IMR-90 (cell line): ENCODE measurements at regions not wholly inside any gene's neighbourhood (a gene's known extent, or its start where the extent isn't known, plus 50 kb on each side); places are given as distances from the start of the nearest gene placed in this dataset.

Source experiments
- ATAC-seq: fragments of 200-7000 bp; cut with Tn5 transposase; 2 replicates; pipeline ENCODE4 v1.9.1; 2020; ENCODE audit warnings: low read depth, mild to moderate bottlenecking, moderate library complexity
- BruUV-seq: library from RNA; stranded (reverse); fragments of 400-500 nt; replicated peaks from 2 replicates; lab custom pipeline; 2021; lab: Mats Ljungman, UMichigan
- CTCF ChIA-PET: fragments of 300-600 bp; formaldehyde crosslinking; extraction: SDS; loops from one replicate; lab custom pipeline; 2021; ENCODE audit warnings: antibody characterized with exemption; lab: Yijun Ruan, JAX
- POLR2A ChIA-PET: fragments of 300-600 bp; sonication (Branson Sonifier 250); formaldehyde crosslinking; loops from one replicate; lab custom pipeline; 2022; ENCODE audit warnings: antibody characterized with exemption; ENCODE audit not compliant: unreplicated experiment; lab: Charles Lee
- DNase-seq: peaks from one replicate; pipeline ENCODE4 v3.0.0; 2013
- H2AFZ ChIP-seq: replicated peaks from 2 replicates; pipeline ENCODE3; 2013; ENCODE audit warnings: low read length, mild to moderate bottlenecking; ENCODE audit not compliant: poor library complexity
- H2AK5ac ChIP-seq: 2 replicates; pipeline ENCODE4 v1.6.1; 2013; ENCODE audit warnings: low read depth, low read length, inconsistent platforms
- H2AK9ac ChIP-seq: replicated peaks from 2 replicates; pipeline ENCODE3; 2013; ENCODE audit warnings: mild to moderate bottlenecking, low read depth, low read length, moderate library complexity; ENCODE audit not compliant: poor library complexity
- H2BK120ac ChIP-seq: 2 replicates; pipeline ENCODE4 v1.6.1; 2013; ENCODE audit warnings: low read depth, low read length, inconsistent platforms
- H2BK15ac ChIP-seq: 3 replicates; pipeline ENCODE4 v1.6.1; 2013; ENCODE audit warnings: low read depth, low read length, inconsistent platforms
- H2BK20ac ChIP-seq: 2 replicates; pipeline ENCODE4 v1.6.1; 2013; ENCODE audit warnings: low read depth, mild to moderate bottlenecking, inconsistent platforms, low read length, moderate library complexity
- H2BK5ac ChIP-seq: 2 replicates; pipeline ENCODE4 v1.6.1; 2013; ENCODE audit warnings: mild to moderate bottlenecking, low read depth, low read length, inconsistent platforms; ENCODE audit not compliant: poor library complexity, severe bottlenecking
- H3K14ac ChIP-seq: replicated peaks from 2 replicates; pipeline ENCODE4 v1.6.1; 2013; ENCODE audit warnings: low read depth, low read length, inconsistent platforms
- H3K18ac ChIP-seq: 2 replicates; pipeline ENCODE4 v1.6.1; 2013; ENCODE audit warnings: low read depth, low read length, control low read depth
- H3K23ac ChIP-seq: 2 replicates; pipeline ENCODE4 v1.6.1; 2013; ENCODE audit warnings: low read depth, low read length, inconsistent platforms
- H3K27ac ChIP-seq: 2 replicates; pipeline ENCODE4 v1.5.1; 2013; ENCODE audit warnings: mild to moderate bottlenecking, control low read depth, low read length; ENCODE audit not compliant: insufficient read depth
- H3K27me3 ChIP-seq: 2 replicates; pipeline ENCODE4 v1.6.1; 2013; ENCODE audit warnings: low read length; ENCODE audit not compliant: control insufficient read depth, insufficient read depth
- H3K36me3 ChIP-seq: 2 replicates; pipeline ENCODE4 v1.6.1; 2013; ENCODE audit warnings: low read length, mixed read lengths; ENCODE audit not compliant: control insufficient read depth, insufficient read depth
- H3K4ac ChIP-seq: 2 replicates; pipeline ENCODE4 v1.6.1; 2013; ENCODE audit warnings: low read depth, low read length, inconsistent platforms
- H3K4me1 ChIP-seq: 2 replicates; pipeline ENCODE4 v1.6.1; 2013; ENCODE audit warnings: low read length, mixed read lengths; ENCODE audit not compliant: control insufficient read depth, insufficient read depth
- H3K4me2 ChIP-seq: 2 replicates; pipeline ENCODE4 v1.6.1; 2013; ENCODE audit warnings: low read depth, mild to moderate bottlenecking, control low read depth, low read length, moderate library complexity
- H3K4me3 ChIP-seq: 2 replicates; pipeline ENCODE4 v1.5.1; 2013; ENCODE audit warnings: low read depth, mild to moderate bottlenecking, control low read depth, low read length, moderate library complexity; ENCODE audit not compliant: insufficient read depth
- H3K56ac ChIP-seq: 2 replicates; pipeline ENCODE4 v1.6.1; 2013; ENCODE audit warnings: low read length, inconsistent platforms; ENCODE audit not compliant: insufficient read depth; ENCODE audit errors: extremely low read depth
- H3K79me1 ChIP-seq, 2 experiments: 2 replicates each; pipeline ENCODE4 v1.6.1; 2013; ENCODE audit warnings: low read length in 2 of 2, inconsistent platforms in 1 of 2, low read depth in 1 of 2
- H3K9ac ChIP-seq: 2 replicates; pipeline ENCODE4 v1.6.1; 2013; ENCODE audit warnings: low read depth, low read length, control low read depth
- H3K9me1 ChIP-seq: 2 replicates; pipeline ENCODE4 v1.6.1; 2013; ENCODE audit warnings: low read length, inconsistent platforms; ENCODE audit not compliant: insufficient read depth
- H3K9me3 ChIP-seq: 2 replicates; pipeline ENCODE4 v1.6.1; 2013; ENCODE audit warnings: low read length; ENCODE audit not compliant: control insufficient read depth, insufficient read depth
- H4K20me1 ChIP-seq: 2 replicates; pipeline ENCODE4 v1.6.1; 2013; ENCODE audit warnings: low read length, inconsistent platforms; ENCODE audit not compliant: insufficient read depth
- H4K5ac ChIP-seq: 2 replicates; pipeline ENCODE4 v1.6.1; 2013; ENCODE audit warnings: mild to moderate bottlenecking, low read depth, low read length, control low read depth
- H4K8ac ChIP-seq, 2 experiments: 2 replicates each; pipeline ENCODE4 v1.6.1; 2013; ENCODE audit warnings: low read depth in 2 of 2, low read length in 2 of 2, control low read depth in 1 of 2, inconsistent platforms in 1 of 2
- H4K91ac ChIP-seq: 2 replicates; pipeline ENCODE4 v1.6.1; 2013; ENCODE audit warnings: low read depth, low read length, inconsistent platforms; ENCODE audit not compliant: insufficient read depth
- MAFK ChIP-seq: IDR thresholded peaks from 2 replicates; pipeline ENCODE4 v1.6.1; 2012; ENCODE audit warnings: low read depth, low read length, improper control_type of control experiment
- RFX5 ChIP-seq: IDR thresholded peaks from 2 replicates; pipeline ENCODE4 v1.8.0; 2012; ENCODE audit warnings: low read depth, mild to moderate bottlenecking, low read length, moderate library complexity
- SMC3 ChIP-seq: fragments of 150-350 bp; IDR thresholded peaks from 2 replicates; pipeline ENCODE4 v1.6.1; 2016; ENCODE audit warnings: low read depth, mild to moderate bottlenecking, antibody characterized with exemption, low read length, moderate library complexity
- WGBS, 2 experiments: methylation state at CpG; one replicate each; pipeline versions ENCODE4 v1.1.5 to v1.1.7; 2013; ENCODE audit warnings: missing lambda C conversion rate in 2 of 2; ENCODE audit not compliant: insufficient read length in 1 of 2; ENCODE audit errors: extremely low coverage in 2 of 2; 5-methylcytosine and 5-hydroxymethylcytosine counted together
- dilution Hi-C: fragments of 300-500 bp; cut with HindIII; formaldehyde crosslinking; loops from one replicate; pipeline ENCODE4 v1.14.3; 2018; ENCODE audit warnings: low sequenced_read_pairs; ENCODE audit not compliant: unreplicated experiment
- in situ Hi-C: fragments of 300-500 bp; cut with MboI; formaldehyde crosslinking; loops from 3 replicates; pipeline ENCODE4 v1.14.3; 2019; ENCODE audit warnings: low sequenced_read_pairs, inconsistent platforms, mixed read lengths
- intact Hi-C: fragments of 100-400 bp; cut with micrococcal nuclease; formaldehyde crosslinking; loops from 2 replicates; pipeline ENCODE4 v1.10.0; 2022
- TF ChIP-seq, protein P1 (sequence below): fragments of 150-350 bp; IDR thresholded peaks from 2 replicates; pipeline ENCODE4 v1.6.1; 2016; ENCODE audit warnings: low read depth, mild to moderate bottlenecking, low read length, moderate library complexity, borderline replicate concordance

GRCh38 chr14:100467939-100468338 is 119.3 kb downstream of the BEGAIN start:
- Histone ChIP-seq H2BK5ac (no peak overlapping the region), H3K14ac (no peak overlapping the region), H4K20me1 (peaks cover 17% of the 10 kb centered on the region), H4K5ac (no peak overlapping the region), H2BK120ac (no peak overlapping the region), H3K27ac (no peak overlapping the region), H4K91ac (no peak overlapping the region), H2BK20ac (no peak overlapping the region), H3K56ac (no peak overlapping the region), H3K4me2 (no peak overlapping the region), H2BK15ac (no peak overlapping the region), H3K9ac (no peak overlapping the region), H3K18ac (no peak overlapping the region), H2AK9ac (no peak overlapping the region), H3K9me3 (no peaks in the 10 kb centered on the region), H3K4me3 (no peak overlapping the region), H4K8ac (no peak overlapping the region), H3K23ac (no peak overlapping the region), H3K9me1 (no peaks in the 10 kb centered on the region), H3K36me3 (peaks cover 6% of the 10 kb centered on the region; the same call in 1 of the 2 replicates), H2AK5ac (no peak overlapping the region), H3K79me1 (no peaks in the 10 kb centered on the region), H3K27me3 (no peaks in the 10 kb centered on the region; the same call in 1 of the 2 replicates), H3K4ac (no peak overlapping the region), H3K4me1 (no peaks in the 10 kb centered on the region), H2AFZ (no peak overlapping the region)
- ChIA-PET POLR2A (no interaction called here), CTCF (no interaction called here)
- ATAC-seq (no peak), DNase-seq (no peak)
- BruUV-seq: no TSS peak
- dilution Hi-C loops (no loop called here), intact Hi-C loops (no loop called here), in situ Hi-C loops (no loop called here)
- TF ChIP-seq SMC3: no peak
- TF ChIP-seq, protein P1, sequence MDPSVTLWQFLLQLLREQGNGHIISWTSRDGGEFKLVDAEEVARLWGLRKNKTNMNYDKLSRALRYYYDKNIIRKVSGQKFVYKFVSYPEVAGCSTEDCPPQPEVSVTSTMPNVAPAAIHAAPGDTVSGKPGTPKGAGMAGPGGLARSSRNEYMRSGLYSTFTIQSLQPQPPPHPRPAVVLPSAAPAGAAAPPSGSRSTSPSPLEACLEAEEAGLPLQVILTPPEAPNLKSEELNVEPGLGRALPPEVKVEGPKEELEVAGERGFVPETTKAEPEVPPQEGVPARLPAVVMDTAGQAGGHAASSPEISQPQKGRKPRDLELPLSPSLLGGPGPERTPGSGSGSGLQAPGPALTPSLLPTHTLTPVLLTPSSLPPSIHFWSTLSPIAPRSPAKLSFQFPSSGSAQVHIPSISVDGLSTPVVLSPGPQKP: no peak
- TF ChIP-seq MAFK: no peak
- no peak for TF ChIP-seq RFX5
- 90% methylated on average over 11 of the region's 17 CpGs; no CpG with 5 or more reads in 1 of the 2 experiments for WGBS, 2 experiments
